AML-193 (cell line): ENCODE measurements at regions not wholly inside any gene's neighbourhood (a gene's known extent, or its start where the extent isn't known, plus 50 kb on each side); places are given as distances from the start of the nearest gene placed in this dataset.
A peak's percentile ranks its signal among the peaks of the same experiment; 100 is the strongest.

Experiments used
- DNase-seq, 2 experiments: peaks; one replicate each; lab custom pipeline; 2025; lab: John Stamatoyannopoulos, UW

DNA sequence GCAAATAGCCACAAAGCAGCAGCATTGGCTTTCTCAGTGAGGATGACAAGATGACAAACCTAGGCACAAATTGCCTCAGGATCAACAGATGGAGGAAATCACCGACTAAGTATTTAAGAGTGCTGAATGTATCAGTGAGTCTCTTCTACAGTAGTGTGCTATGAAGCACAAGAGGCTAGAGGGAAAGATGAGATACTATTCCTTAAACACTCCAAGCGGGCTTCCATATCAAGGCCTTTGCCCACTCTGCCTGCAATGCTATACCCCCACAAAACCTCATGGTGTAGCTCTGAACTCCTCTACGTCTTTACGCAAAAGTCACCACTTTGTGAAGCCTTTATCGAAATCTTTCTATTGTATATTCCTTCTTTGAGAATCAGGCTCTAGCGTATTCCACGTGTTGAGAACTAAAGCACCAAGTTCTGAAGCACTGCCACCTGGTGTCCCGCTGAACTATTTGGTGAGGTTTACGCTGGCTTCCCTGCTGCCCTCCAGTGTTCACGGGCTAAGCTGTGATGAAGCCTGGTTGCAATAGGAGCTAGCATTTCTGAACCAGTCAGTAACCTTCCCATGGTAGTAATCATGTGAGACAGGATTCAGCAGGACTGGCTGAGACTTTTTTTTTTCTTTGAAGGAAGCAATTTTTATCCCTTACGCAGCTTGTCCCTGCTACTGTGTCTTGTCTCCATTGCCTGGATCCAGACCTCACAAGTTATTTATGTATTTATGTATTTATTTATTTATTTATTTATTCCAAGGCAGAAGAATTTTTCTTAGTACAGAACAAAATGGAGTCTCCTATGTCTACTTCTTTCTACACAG lies 426.5 kb upstream of the OR4E1 start:
- DNase-seq = peak; percentile 45 to 69

DNA sequence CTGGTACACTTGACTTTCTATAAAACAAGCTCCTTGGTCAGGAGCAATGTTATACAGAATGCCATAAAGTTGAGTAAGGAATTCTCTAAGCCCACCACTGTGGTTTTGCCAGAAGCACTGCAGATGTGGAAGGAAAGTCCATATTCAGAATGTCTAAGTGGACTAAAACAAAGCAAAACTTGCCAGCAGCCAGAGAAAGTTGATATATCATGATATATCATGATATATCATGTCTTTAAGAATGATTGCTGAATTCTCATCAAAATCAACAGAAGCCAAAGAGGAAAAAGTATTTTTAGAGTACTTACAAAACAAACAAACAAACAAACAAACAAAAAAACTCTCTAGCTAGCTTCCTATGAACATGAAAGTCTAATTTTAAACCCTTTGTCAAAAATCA lies 424.8 kb upstream of the OR4E1 start:
- no peak for DNase-seq

DNA sequence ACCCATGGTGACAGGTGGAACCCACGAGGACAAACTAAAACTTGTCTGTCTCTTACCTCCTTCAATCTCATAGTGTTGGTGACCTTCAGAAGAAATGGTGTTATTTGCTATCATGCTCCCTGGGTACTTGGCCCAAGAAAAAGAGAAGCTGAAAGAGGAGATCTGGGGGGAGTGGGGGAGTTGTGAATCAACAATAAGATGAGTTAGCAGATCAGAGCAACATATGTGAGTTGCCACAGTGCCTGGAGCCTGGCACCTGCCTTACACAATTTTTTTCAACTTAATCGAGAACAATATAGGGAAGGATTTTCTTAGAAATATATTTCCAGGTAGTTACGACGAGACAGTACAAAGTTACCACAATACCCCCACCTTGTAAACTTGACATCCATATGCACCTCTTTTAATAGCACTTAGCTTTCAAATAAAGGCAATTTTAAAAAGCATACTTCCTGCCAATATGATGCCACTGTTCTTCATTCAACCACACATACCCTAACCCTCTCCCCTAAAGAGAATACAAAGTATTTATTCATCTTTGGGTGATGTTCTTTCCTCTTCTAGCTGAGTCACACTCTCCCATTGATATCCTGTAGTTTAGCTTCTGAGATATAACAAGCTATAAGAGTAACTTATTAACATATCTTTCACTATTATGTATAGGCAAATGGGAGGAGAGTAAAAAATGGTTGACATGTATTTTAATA lies 424.1 kb upstream of the OR4E1 start:
- DNase-seq = no peak

DNA sequence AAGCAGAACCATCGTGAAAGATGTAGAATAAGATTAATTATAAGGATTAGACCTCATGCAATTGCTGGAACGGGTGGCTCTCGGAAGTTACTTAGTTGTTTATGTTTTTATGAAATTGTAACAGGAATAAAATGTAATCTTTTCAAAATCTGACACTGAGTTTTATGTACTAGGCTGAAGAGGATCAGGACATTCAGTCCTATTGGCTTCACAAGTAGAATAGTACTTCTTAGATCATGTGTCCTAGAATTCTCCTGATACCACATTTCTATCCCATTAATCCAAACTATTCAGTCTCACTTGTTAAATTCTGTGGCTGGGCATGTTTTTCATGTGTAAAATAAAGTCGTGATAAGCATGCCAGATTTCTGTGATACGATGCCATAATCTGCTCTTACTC lies 423.5 kb upstream of the OR4E1 start:
- no peak for DNase-seq

DNA sequence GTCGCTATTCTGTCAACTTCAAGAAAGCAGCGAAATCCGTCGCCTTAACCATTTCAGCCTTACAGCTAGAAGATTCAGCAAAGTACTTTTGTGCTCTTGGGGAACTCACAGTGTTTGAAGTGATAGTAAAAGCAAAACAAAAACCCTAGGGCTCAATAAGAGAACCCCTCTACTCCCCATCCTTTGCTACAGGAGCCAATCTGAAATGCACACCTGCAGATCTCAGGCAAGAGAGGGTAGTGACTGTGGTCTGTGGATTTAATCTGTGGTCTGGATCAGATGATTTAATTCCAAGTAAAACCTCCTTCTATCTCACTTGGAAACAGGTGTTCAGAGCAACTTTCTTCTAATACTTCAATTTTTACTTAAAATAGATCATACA lies 422.9 kb upstream of the OR4E1 start:
- DNase-seq = no peak

DNA sequence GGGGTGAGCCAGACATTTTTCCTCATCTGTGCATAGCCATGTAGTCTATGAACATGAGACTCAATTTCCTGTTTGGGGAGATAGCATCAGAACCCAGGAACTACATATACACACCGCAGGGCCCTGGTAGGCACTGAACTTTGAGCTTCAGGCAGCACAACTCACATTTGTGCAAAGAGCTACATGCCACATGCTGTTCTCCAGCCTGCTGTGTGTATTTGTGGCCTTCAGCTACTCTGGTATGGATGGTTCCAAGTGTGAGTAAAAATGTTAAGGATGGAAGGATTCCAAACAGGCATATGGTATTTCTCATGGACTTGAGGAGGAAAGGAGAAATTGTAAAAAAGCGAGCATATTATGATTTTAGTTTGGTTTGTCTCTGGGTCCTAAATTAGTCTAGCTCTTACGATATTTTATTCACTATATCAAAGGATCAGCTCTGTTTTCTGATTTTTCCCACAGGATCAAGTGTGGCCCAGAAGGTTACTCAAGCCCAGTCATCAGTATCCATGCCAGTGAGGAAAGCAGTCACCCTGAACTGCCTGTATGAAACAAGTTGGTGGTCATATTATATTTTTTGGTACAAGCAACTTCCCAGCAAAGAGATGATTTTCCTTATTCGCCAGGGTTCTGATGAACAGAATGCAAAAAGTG lies 422.4 kb upstream of the OR4E1 start:
- no peak for DNase-seq

DNA sequence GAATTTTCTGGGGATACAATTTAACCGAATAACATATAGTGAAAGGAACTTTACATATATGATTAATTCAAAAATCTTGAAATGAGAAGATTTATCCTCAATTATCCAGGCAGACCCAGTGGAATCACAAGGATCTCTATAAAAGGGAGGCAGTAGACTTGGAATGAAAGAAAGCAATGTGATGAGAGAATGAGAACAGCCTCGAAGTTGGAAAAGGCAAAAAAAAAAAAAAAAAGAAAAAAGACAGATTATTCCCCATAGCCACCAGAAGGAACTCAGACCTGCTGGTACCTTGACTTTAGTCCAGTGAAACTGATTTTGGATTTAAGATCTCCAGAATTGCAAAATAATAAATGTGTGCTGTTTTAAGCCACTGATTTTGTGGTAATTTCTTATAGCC lies 416.3 kb upstream of the OR4E1 start:
- DNase-seq = no peak

DNA sequence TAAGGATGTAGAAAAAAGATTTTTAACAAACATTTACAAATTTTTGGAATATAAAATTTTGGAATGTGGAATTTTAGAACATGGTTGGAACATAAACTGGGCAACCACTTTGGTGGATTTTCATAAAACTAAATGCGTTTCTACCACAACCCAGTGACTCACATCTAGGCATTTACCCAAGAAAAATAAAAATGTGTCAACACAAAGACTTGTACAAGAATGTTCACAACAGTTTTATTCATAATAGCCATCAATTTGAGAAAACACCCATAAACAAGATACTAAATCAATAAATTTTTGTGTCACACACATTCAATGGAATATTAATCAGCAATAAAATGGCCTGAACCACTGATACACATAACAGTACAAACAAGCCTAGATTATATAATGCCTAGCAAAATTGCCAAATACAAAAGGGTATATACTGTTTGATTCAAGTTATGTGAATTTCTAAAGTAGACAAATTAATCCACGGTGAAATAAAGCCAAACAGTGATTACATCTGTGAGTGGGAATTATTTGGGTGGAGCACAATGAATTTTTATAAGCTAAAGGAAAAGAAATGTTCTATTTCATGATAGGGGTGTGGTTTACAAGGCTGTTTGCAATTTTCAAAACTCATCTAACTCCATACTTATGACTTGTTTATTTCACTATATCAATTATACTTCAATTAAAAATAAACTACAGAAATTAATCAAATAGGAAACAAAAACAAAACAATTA lies 415.2 kb upstream of the OR4E1 start:
- no peak for DNase-seq

DNA sequence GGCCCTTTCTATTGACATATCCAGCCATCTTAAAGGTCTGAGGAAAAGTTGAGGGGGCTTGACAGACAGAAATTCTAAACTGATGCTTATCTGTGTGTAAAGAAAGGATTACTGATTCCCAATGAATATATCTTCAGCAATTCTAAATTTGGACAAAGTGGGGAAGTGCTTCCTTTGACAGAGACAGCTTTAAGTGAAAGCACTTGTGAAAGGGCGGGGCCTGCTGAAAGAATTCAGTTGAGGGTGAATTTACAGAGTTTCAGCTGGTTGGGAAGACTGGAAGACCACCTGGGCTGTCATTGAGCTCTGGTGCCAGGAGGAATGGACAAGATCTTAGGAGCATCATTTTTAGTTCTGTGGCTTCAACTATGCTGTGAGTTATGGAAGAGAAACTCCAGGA lies 412.5 kb upstream of the OR4E1 start:
- no peak for DNase-seq

DNA sequence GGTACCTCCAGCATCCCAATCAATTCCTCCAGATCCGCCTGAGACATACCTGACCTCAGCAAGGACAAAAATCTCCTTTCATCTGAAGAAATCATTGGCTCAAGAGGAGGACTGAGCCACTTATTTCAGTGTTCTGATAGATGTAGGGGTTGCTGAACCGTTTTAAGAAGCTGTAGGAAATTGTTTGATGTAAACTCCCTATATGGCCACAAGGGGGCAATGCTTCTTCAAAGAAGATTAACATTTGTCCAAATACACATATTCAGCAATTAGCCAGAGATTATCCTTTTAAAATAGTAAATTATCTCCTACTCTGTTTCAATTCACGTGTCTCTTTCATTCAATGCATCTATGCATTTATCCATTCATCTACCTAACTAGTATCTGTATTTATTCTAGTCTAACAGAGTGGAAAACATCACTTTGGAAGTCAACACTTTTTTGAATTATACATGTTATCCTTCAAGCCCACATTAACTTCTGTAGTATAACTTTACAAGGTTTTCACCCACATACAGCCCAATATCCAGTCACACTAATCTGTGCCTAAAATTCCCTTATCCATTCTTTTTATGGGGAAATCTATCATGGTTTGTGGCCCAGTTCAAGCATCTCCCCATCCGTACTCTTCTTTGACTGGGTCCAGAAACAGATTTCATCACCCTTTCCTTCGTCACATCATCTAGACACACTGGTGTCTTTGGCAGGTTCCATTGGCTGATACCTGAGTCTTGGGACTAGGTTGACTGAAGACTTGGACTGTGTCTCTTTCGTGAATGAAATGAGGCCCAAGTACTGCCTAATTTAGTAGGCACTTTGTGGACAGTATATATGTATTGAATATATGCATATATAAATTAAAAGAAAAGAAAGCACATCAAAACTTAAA lies 411.0 kb upstream of the OR4E1 start:
- DNase-seq = peak; percentile 36 to 45

DNA sequence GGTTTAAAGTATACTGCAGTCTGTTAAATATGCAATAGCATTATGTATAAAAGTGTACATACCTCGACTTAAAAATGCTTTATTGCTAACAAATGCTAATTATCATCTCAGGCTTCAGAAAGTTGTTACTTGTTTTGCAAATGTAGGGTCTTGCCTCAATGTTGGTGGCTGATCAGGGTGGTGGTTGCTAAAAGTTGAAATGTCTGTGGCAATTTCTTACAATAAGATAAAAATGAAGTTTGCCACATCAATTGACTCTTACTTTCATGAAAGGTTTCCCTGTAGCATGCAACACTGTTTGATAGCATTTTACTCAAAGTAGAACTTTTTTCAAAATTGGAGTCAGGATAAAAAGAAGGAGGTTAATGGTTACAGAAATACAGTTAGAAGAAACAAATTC lies 407.7 kb upstream of the OR4E1 start:
- no peak for DNase-seq

DNA sequence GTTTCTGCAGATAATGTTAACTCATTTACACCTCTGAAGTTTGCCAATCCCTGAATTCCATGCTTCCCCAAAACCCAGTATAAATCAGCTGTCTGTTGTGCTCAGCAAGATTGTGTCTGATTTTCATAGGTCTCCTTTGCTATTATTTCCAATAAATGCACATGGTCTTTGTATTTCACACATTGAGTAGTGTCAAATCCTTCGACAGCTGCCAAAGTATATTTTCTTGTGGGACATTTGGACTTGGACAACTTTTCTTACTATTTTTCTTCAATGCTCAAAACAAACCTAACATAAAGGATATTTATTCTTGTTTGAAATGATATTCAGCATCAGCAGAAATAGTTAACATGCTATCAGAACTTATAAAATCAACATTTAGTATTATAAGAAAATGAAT lies 406.1 kb upstream of the OR4E1 start:
- no peak for DNase-seq

DNA sequence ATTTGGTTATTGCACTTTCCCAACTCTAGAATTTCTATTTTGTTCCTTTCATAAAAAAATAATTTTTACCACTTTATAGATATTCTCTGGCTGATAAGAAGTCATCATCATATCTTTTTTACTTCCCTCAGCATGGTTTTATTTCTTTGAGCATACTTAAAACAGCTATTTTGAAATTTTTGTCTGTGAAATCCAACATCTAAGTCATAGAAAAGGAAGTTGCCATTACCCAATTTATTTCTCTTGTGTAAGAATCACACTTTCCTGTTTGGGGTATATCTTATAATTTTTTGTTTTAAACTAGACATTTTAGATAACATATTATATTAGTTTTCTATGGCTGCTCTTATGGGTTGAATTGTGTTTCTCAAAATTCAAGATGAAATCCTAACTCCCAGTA lies 400.2 kb upstream of the OR4E1 start:
- peak; percentile 36 to 46 for DNase-seq

DNA sequence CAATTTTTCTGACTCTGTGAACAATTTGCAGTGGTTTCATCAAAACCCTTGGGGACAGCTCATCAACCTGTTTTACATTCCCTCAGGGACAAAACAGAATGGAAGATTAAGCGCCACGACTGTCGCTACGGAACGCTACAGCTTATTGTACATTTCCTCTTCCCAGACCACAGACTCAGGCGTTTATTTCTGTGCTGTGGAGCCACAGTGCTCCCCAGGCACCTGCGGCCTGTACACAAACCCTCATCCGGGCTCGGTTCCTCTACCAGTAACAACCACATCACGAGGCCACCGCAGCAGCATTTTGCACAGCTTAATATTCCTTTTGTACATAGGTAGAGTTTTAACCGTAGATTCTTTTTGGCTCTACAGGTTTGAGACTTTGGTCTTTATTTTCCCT lies 397.4 kb upstream of the OR4E1 start:
- DNase-seq = peak; percentile 63 to 82

DNA sequence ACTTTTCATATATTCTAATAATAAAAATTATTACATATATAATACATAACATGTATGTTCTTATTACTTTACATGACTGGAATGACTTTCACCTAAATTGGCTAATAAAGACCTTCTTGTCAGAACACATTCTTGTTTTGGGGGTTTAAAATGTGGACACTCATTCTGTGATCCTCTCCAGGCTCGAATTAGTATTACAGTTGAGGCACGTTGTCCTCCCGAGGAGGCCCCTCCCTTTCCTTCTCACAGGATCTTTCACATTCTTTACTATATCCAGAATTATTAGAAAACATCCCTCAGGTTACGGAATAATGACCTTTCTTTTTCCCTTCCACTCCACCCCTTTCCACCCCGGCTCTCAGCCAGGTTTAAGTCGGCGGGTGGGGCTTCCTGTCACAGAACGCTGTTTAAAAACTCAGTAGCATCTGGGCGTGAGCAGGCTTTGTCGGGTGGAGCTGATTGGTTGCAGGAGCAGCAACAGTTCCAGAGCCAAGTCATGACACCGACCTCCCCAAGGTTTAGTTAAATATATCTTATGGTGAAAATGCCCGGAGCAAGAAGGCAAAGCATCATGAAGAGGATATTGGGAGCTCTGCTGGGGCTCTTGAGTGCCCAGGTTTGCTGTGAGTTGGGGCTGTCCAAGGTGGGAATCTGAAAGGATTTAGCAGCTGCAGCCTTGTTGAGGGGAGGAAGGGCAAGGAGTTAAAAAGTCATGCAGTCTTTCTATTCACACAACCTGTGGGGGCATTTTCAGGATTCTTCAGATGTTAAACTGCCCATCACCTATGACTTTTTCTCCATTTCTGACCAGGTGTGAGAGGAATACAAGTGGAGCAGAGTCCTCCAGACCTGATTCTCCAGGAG lies 396.7 kb upstream of the OR4E1 start:
- DNase-seq = peak; percentile 63 to 65

DNA sequence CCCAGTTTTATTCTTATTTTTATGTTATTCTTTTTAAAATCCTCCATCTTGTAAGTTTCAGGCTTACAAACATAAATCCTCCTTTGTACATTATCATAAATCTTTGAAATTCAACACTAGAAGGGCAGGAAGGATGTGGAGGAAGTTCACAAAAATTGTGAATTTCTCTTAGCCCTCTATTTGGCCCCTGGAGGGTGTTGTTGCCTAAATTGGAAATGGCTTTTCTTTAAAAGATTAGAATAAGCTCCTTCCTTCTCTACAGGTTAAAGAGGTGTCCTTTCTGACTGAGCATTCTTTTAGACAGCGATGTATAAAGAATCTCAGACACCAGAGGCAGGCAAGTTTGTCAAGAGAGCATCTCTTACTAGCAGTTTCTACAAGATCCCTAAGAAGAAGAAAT lies 391.7 kb upstream of the OR4E1 start:
- DNase-seq = no peak

DNA sequence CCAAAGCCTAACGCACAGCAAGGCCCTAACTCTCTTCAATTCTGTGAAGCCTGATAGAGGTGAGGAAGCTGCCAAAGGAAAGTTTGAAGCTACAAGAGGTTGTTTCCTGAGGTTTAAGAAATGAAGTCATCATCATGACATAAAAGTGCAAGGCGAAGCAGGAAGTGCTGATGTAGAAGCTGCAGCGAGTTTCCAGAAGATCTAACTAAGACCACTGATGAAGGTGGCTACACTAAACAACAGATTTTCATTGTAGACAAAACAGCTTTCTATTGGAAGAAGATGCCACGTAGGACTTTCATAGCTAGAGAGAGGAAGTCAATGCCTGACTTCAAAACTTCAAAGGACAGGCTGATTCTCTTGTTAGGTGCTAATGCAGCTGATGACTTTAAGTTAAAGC lies 385.6 kb upstream of the OR4E1 start:
- DNase-seq = no peak

DNA sequence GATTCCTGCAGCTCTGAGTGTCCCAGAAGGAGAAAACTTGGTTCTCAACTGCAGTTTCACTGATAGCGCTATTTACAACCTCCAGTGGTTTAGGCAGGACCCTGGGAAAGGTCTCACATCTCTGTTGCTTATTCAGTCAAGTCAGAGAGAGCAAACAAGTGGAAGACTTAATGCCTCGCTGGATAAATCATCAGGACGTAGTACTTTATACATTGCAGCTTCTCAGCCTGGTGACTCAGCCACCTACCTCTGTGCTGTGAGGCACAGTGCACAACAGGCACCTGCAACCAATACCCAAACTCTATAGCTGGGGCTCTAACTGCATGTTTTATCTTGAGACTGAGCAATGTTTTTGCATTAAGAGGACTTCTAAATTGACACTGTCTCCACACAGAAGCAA lies 379.2 kb upstream of the OR4E1 start:
- no peak for DNase-seq

DNA sequence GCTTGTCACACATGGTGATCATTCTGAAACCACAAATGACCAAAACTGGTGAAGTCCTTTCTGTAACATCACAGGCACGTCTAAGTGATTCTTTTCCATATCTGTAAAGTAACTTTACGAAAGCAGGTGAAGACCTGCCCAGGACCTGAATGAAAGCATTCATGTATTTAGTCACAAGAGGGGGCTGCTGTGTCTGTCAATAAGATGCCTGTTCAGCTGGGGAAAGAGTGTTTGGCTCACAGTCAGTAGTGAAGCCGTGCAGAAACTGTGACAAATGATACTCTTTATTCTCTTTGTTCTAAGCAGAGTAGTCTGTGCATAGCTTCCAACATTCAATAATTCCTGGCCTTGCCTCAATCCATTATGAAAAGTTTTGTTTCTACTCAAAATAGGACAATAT lies 373.5 kb upstream of the OR4E1 start:
- peak; percentile 23 to 58 for DNase-seq

DNA sequence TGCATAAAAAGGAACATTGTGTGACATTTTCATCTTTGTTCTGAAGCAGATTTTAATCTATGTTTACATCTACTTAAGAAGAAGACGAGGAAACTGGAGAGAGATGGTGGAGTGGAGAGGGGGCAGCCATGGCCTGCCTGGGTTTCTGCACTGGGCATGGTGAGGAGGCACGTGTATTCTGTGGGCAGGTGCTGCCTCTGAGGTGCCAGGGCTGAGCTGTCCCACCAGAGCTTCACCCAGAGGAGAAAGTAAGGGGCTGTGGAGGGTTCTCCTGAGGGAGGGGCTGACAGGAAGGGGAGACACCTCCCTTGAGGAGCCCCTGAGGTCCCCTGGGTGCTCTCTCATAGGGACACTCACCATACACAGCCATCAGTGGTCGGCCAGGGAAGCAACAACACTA lies 372.4 kb upstream of the OR4E1 start:
- no peak for DNase-seq

DNA sequence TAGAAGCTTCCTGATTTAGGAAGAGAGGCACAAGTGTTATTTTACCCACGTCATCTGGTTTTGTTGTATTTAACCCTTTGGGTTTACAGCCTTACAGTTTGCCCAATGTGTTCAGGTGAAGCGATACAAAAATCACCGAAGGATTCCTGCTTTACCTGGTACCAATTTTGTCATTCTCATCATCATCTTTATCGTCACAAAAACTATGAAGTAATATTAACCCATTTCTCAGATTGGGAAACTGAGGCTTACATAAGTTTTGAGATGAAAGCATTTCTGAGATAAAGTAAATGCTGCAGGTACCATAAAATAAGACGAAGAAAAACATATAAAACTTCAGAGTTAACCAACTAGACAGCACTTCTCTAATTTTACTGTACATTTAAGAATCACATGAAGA lies 370.6 kb upstream of the OR4E1 start:
- DNase-seq = no peak
